NCI-H128 (cell line): ENCODE measurements at regions not wholly inside any gene's neighbourhood (a gene's known extent, or its start where the extent isn't known, plus 50 kb on each side); places are given as distances from the start of the nearest gene placed in this dataset.
A peak's percentile ranks its signal among the peaks of the same experiment; 100 is the strongest.
"Not testable (repeated sequence)": the region's sequence is repeated elsewhere in the genome, so short reads cannot be mapped to it uniquely, and the experiment has no call there.

Experiments
- DNase-seq: peaks from one replicate; lab custom pipeline; 2025; ENCODE audit not compliant: unreplicated experiment; lab: John Stamatoyannopoulos, UW

- no peak for DNase-seq
Observed at GRCh38 chr5:110221036-110221435, 505.4 kb downstream of the TMEM232 start.

DNA sequence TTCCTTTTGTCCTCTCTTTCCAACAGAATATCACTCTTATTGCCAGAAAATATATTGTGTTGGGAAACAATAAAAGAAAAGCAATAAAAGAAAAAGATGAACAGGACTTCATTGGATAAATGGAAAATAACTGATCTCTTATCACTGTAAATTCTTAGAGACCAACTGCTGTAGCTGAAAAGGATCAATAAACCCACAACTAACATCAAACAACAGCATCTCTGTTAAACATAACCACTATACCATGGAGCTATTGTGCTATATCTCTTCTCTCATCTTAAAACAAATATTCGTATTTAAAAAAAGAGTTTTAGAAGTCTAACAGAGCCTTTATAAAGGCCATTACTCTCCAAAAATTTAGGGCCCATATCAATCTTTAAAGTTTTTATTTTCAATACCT is 502.4 kb downstream of the TMEM232 start:
- DNase-seq: no peak

DNA sequence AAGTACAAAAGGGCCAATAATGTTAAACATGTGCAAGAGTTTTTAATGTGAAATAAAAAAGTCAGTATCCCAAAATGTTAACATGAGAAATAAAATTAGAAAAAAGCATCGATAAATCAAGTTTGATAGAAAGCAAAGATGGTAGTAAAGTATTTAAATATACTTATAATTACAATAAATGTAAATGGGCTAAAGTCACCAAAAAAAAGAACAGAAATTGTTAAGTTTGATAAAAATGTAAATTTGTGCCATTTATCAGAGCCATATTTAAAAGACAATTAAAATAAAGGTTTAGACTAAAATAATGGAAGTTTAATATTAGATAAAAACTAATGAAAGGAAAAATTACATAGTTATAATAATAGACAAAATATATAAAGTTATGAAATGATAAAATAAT is 500.5 kb downstream of the TMEM232 start:
- DNase-seq: no peak

- no peak for DNase-seq
Observed at GRCh38 chr5:110239786-110240185, 486.7 kb downstream of the TMEM232 start.

DNA sequence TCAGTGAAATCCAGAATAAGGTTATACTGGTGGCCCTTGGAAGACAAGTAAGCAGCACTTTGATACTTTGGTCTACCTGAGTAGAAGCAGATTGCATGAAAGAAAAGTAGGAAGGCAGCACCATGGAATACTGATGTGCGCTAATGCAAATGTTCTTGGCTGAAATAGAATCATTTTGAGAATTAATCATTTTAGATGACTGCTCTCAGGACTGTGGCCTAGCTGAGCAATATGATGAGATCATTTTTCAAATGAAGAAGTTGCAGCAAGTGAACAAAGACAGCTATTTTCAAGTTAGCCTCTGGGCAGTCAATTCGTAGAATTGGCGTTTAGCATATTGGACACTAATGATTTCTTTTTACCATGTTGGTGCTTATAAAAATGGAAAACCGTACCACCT is 483.5 kb downstream of the TMEM232 start:
- DNase-seq: no peak

GRCh38 chr5:110248921-110249320 is 477.6 kb downstream of the TMEM232 start:
- no peak for DNase-seq

DNA sequence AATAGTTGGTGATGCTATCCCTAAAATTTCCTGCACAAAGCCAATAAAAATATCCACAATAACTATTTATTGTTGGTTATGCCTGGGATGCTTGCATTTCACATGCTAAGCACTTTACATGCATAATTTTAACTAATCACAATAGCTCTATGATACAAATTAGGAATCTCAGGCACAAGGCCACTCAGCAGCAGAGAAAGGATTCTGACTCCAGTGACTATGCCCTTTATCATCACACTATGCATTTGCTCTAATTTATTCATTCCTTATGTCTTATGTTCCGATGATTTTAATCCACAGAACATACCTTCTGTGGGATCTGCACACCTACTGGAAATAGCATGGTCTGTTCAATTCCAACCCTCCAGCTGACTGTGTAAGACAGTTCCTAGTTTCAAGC is 476.1 kb downstream of the TMEM232 start:
- no peak for DNase-seq

- no peak for DNase-seq
Observed at GRCh38 chr5:110250755-110251154, 475.7 kb downstream of the TMEM232 start.

DNA sequence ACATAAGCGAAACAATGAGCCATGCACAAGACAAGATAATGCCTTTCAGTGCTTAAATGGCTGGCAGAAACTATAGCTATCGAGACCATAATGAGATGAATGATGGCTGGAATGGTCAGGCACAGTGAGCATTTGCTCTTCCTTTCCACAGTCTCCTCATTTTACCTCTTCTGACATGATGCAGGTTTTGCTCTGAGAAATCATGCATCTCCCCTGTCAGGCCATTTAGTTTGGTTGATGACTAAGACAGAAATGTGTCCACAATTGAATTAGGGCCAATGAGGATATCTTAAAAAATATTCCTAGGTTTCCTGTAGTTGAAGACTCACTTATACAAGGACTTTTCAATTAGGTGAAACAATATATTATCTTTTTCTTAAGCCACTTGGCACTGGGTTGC is 475.1 kb downstream of the TMEM232 start:
- DNase-seq: no peak

DNA sequence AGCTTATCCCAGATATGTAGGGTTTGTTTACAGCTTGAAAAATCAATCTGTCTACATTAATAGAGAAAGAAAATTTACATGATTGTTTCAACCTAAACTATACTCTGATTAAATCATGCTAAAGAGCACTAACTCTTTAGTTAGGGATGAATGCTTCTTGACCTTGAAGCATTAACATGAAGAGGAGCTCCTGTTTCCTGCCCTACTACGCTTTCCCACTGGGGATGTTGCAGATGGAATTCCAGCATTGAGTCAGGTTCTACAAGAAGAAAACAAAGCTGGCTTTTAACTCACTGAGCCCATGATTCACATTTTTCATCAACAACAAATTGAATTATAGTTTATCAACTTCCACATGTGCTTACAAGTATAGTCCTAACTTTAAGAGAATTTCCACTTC is 471.3 kb downstream of the TMEM232 start:
- no peak for DNase-seq

DNA sequence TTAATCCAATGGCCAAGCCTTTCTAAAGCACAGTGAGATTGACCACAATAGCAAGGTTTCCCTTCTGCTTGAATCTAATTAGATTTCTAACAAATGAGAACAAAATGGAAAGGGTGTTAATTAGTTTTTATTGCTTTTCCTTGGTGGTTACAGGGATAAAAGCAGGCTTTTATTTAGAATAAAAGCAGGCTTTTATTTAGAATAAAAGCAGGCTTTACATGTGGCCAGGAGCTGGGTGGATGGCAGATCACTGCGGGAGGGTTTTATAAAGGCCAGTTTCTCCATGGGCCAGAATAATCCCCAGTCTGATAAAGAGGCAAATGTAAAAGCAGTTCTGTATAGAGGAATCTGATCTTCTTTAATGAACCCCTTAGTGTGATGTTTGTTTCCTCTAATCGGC is 470.2 kb downstream of the TMEM232 start:
- DNase-seq: no peak

DNA sequence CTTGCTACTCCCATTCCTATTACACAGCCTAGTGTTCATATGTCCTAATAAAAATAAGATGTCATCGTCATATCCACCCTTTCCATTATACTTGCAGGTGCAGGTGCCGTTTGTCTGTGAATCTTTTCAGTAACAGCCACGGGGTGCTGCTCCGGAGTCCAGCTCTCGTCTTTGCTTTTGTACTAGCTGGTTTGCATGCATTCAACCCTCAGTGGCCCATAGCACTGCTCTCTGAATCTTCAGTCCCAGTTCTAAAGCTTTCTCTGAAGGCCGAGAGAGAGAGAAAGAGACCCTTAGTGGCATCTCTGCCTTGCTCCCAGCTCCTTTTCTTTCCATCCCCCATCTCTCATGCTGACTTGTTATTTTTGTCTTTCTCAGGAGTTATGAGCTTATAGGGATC is 468.5 kb downstream of the TMEM232 start:
- DNase-seq: no peak

- DNase-seq: peak; percentile 4
Observed at GRCh38 chr5:110258460-110259216, 467.8 kb downstream of the TMEM232 start.

DNA sequence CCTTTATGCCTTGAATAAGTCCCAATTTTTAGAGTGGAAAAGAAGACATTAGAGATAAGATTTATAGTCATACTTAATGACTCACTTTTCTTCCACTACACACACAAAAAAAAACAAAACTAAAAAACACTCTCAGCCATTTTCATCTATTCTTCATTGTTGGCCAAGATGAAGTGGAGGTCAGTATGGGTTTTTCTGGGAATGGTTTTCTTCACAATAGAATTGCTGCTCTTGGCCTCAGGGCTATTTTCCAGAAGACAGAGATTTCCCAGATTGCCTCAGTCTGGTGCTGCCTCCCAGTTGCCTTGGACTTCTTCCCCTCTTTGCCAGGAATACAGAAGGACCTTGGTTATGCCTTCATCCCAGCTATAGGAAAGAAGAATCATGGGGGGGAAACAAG is 463.7 kb downstream of the TMEM232 start:
- no peak for DNase-seq

DNA sequence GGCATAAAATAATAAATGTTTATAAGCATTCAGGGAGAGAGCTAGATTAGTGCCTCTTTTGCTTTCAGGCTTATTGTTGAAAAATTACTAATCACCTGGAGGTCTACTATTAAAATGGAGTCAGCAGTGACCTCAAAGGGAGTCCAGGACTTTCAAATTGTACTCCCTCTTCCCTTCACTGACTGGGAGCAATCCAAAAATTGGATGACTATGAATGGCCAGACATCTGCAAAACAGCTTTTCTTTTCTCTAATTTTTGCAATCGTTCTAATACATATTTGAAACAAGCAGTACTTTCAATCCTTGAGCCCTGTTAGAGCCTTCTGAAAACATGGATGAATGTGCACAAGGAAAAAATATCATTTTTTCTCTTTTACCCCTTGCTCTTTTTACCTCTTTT is 461.8 kb downstream of the TMEM232 start:
- DNase-seq: no peak

DNA sequence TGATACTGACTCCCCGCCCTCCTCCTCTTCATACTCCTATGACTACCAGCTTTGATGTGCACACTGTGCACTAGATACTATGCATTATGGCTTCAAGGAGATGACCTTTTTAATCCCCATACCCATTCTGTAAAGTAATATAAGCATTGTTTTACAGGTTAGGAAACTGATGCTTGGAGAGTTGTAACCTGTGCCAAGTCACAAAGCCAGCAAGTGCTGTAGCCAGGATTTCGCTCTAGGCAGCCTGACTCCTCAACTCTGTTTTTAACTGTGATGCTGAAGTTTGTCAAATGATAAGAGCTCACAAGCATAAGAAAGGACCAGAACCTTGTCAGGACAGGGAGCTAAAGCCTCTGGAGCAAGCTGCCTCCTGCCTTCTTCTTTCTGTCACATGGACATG is 461.3 kb downstream of the TMEM232 start:
- DNase-seq: no peak

GRCh38 chr5:110267714-110268113 is 458.8 kb downstream of the TMEM232 start:
- DNase-seq: no peak

DNA sequence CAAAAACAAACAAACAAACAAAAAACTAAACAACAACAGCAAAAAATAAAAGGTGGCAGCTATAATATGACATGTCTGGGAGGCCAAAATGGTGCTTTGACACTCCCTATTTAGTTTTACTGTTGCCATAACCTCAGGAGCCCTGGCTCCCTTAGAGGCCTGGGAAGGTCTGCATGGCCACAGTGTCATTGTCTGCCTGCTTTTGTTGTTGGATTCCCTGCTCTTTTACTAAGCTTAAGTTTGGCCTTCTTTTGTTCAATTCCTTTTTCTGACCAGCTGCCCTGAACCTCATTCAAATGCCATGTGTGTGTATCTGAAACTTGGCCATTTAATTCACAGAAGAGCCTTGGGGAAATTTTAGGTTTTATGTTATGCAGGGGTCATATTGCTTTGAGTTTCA is 458.2 kb downstream of the TMEM232 start:
- no peak for DNase-seq

DNA sequence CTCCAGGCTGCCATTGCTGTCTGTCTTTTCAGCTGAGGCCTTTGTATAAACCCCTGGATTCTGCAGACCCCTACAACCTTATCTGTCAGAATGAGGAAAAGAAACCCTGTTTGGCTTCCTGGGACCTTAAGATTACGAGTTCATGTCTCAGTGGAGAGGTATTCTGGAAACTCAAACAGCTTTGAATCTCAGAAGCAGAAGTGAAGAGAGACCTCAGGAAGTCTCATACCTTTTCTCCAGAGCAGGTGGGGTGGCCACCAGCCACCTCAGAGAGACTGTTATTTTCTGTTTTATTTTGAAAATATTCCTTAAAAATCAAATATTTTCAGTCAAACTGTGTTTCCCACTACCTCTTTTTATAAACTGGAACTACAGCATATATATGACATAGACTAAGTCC is 457.5 kb downstream of the TMEM232 start:
- DNase-seq: no peak

GRCh38 chr5:110269478-110270142 is 456.9 kb downstream of the TMEM232 start:
- DNase-seq: no peak

DNA sequence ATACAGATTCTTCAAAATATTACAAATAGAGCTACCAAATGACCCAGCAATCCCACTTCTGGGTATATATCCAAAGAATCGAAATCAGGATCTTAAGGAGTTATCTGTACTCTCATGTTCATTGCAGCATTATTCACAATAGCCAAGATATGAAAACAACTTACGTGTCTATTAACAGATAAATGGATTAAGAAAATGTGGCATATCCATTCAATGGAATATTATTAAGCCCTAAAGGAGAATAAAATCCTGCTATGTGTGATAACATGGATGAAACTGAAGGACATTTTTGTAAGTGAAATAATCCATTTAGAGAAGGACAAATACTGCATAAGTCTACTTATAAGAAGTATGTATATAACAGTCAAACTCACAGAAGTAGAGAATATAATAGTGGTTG is 450.6 kb downstream of the TMEM232 start:
- DNase-seq: no peak

DNA sequence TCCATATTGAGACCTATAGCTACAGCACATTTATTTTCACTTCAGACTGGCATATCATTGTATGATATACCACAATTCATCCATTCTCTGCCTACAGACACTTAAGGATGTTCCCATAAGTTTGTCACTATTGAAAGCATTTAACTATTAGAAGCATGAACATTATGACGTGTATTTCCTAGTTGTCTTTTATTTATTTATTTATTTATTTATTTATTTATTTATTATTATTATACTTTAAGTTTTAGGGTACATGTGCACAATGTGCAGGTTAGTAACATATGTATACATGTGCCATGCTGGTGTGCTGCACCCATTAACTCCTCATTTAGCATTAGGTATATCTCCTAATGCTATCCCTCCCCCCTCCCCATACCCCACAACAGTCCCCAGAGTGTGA is 448.0 kb downstream of the TMEM232 start:
- DNase-seq: not testable (repeated sequence)

DNA sequence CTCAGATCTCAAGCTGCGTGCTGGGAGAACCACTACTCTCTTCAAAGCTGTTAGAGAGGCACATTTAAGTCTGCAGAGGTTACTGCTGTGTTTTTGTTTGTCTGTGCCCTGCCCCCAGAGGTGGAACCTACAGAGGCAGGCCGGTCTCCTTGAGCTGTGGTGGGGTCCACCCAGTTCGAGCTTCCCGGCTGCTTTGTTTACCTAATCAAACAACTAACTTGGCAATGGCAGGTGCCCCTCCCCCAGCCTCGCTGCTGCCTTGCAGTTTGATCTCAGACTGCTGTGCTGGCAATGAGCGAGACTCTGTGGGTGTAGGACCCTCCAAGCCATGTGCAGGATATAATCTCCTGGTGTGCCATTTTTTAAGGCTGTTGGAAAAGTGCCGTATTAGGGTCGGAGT is 442.4 kb downstream of the TMEM232 start:
- not testable (repeated sequence) for DNase-seq
